ENCODE measurements at regions not wholly inside any gene's neighbourhood (a gene's known extent, or its start where the extent isn't known, plus 50 kb on each side); places are given as distances from the start of the nearest gene placed in this dataset.
"Not testable (repeated sequence)": the region's sequence is repeated elsewhere in the genome, so short reads cannot be mapped to it uniquely, and the experiment has no call there.

DNA sequence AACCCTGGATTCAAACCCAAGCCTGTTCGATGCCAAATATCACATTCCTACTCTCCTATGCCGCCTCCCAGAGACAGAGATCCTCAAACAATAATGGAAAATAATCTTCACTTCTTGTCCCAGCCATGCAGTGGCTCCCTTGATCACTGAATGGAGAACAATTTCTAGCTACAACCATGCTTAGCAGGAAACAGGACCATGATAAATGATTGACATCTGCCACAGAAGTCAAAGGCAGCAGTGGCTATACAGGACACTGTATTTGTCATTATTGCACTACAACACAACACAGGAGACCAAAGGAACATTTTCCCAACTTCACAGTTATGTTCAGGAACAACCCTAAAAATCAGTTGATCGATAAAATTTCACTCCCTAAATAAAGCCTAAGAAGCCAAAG lies 243.3 kb upstream of the SLC7A11 start:
- no peaks in the 10 kb centered on the region for H3K27me3 ChIP-seq
- no peak overlapping the region for H3K27ac ChIP-seq
- H3K9me3 ChIP-seq, result no peaks in the 10 kb centered on the region
- TF ChIP-seq, protein P1, sequence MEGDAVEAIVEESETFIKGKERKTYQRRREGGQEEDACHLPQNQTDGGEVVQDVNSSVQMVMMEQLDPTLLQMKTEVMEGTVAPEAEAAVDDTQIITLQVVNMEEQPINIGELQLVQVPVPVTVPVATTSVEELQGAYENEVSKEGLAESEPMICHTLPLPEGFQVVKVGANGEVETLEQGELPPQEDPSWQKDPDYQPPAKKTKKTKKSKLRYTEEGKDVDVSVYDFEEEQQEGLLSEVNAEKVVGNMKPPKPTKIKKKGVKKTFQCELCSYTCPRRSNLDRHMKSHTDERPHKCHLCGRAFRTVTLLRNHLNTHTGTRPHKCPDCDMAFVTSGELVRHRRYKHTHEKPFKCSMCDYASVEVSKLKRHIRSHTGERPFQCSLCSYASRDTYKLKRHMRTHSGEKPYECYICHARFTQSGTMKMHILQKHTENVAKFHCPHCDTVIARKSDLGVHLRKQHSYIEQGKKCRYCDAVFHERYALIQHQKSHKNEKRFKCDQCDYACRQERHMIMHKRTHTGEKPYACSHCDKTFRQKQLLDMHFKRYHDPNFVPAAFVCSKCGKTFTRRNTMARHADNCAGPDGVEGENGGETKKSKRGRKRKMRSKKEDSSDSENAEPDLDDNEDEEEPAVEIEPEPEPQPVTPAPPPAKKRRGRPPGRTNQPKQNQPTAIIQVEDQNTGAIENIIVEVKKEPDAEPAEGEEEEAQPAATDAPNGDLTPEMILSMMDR (IDR thresholded peaks at IDR 0.05), result no peak
- no peaks in the 10 kb centered on the region for H3K4me1 ChIP-seq (ENCODE audit: control insufficient read depth in 1 of 2, insufficient read depth in 1 of 2, low read depth in 1 of 2, low read length in 1 of 2)
- H3K36me3 ChIP-seq, result no peaks in the 10 kb centered on the region
- H3K4me3 ChIP-seq (ENCODE audit: low read depth in 1 of 2, low read length in 1 of 2), result no peak overlapping the region

DNA sequence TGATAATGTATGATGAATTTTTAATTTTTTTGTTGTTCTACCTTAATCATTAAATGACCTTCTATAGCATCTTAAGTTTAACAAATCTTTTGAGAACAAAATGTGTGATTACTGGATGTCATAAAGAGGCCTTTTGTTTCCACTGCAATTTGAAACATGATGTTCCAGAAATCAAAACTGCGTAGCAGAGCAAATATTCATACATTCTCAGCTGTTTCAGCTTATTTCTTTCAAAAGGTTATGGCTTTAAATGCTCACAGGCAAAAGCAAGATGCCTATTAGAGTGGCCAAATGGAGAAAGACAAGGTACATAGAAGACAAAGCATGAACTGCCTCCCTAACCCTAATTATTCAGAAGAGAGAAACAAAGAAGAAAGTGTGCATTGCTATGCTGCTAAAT lies 233.0 kb upstream of the SLC7A11 start:
- Histone ChIP-seq H3K4me1 (ENCODE audit: control insufficient read depth in 1 of 2, insufficient read depth in 1 of 2, low read depth in 1 of 2, low read length in 1 of 2) (no peaks in the 10 kb centered on the region), H3K27ac (no peak overlapping the region), H3K36me3 (no peaks in the 10 kb centered on the region), H3K27me3 (no peaks in the 10 kb centered on the region), H3K4me3 (ENCODE audit: low read depth in 1 of 2, low read length in 1 of 2) (no peak overlapping the region), H3K9me3 (no peaks in the 10 kb centered on the region)
- TF ChIP-seq, protein P1 (IDR thresholded peaks at IDR 0.05), result no peak

DNA sequence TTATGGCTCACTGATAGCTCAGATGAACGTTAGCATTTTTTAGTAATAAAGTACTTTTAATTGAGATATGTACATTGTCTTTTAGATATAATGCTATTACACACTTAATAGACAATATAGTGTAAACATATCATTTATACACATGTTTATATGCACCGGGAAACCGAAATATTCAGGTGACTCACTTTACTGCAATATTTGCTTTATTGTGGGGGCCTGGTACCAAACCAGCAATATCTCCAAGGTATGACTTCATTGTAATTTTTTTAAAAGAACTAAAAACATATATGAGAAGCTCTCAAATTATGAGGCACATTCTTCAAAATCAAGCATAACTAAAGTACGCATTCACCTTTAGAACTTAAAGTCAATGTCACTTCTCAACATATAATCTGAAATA lies 231.2 kb upstream of the SLC7A11 start:
- no peaks in the 10 kb centered on the region for H3K9me3 ChIP-seq
- no peaks in the 10 kb centered on the region for H3K27me3 ChIP-seq
- H3K4me3 ChIP-seq (ENCODE audit: low read depth in 1 of 2, low read length in 1 of 2), result no peak overlapping the region
- H3K4me1 ChIP-seq (ENCODE audit: control insufficient read depth in 1 of 2, insufficient read depth in 1 of 2, low read depth in 1 of 2, low read length in 1 of 2), result no peaks in the 10 kb centered on the region
- no peaks in the 10 kb centered on the region for H3K36me3 ChIP-seq
- TF ChIP-seq, protein P1 (IDR thresholded peaks at IDR 0.05), result no peak
- no peak overlapping the region for H3K27ac ChIP-seq

DNA sequence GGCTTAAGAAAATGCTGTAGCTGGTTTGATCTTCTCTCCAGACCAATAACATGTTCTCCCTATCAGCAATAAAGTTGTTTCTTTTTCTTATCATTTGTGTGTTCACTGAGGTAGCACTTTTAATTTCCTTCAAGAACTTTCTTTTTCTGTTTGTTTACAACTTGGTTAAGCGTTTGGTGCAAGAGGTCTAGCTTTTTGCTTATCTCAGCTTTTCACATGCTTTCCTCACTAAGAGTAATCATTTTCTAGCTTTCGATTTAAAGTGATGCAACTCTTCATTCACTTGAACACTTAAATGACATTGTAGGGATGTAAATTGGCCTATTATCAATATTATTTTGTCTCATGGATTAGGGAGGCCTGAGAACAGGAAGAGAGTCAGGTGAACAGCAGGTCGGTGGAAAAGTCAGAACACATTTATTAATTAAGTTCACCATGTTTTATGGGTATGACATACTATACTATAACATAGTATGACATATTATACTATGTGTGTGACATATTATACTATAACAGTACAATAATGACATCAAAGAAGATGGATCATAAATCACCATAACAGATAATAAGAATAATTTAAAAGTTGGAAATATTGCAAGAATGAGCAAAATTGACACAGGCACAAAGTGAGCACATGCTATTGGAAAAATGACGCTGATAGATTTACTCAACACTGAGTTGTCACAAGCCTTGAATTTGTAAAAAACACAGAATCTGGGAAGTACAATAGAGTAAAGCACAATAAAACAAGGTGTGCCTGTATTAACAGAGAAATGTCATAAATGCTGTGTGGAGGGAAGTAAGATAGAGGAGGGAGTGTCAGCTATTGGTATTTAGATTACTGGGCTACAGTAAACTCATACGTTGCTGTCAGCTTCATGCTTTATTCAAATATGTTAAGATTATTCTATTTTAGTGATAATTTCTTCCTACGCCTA lies 218.6 kb upstream of the SLC7A11 start:
- Histone ChIP-seq H3K4me1 (ENCODE audit: control insufficient read depth in 1 of 2, insufficient read depth in 1 of 2, low read depth in 1 of 2, low read length in 1 of 2) (peaks cover 22 to 24% of the 10 kb centered on the region in 2 experiments), H3K4me3 (ENCODE audit: low read depth in 1 of 2, low read length in 1 of 2) (no peak overlapping the region), H3K27me3 (no peaks in the 10 kb centered on the region), H3K27ac (no peak overlapping the region), H3K36me3 (no peaks in the 10 kb centered on the region), H3K9me3 (no peaks in the 10 kb centered on the region)
- TF ChIP-seq, protein P1 (IDR thresholded peaks at IDR 0.05), result no peak

DNA sequence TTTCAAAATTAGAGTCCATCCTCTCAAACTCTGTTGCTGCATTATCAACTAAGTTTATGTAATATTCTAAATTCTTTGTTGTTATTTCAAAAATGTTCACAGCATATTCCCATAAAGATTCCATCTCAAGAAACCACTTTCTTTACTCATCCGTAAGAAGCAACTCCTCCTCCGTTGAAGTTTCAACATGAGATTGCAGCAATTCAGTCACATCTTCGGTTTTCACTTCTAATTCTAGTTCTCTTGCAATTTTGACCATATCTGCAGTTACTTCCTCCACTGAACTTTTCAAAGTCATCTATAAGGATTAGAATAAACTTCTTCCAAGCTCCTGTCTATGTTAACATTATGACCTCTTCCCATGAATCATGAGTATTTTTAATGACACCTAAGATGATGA lies 216.6 kb upstream of the SLC7A11 start:
- Histone ChIP-seq H3K9me3 (no peaks in the 10 kb centered on the region), H3K27ac (peak overlapping the region; percentile 51), H3K4me1 (ENCODE audit: control insufficient read depth in 1 of 2, insufficient read depth in 1 of 2, low read depth in 1 of 2, low read length in 1 of 2) (peaks cover 14 to 16% of the 10 kb centered on the region in 2 experiments), H3K27me3 (no peaks in the 10 kb centered on the region), H3K4me3 (ENCODE audit: low read depth in 1 of 2, low read length in 1 of 2) (no peak overlapping the region), H3K36me3 (no peaks in the 10 kb centered on the region)
- TF ChIP-seq, protein P1 (IDR thresholded peaks at IDR 0.05), result no peak

DNA sequence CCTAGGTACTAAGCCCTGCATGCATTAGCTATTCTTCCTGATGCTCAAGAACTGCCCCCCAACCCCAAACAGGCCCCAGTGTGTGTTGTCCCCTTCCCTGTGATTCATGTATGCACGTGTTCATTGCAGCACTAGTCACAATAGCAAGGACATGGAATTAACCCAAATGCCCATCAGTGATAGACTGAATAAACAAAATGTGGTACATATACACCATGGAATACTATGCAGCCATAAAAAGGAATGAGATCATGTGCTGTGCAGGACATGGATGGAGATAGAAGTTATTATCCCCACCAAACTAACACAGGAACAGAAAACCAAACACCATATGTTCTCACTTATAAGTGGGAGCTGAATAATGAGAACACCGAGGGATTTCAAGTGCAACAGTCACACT lies 214.2 kb upstream of the SLC7A11 start:
- not testable (repeated sequence) for H3K27me3 ChIP-seq, H3K9me3 ChIP-seq

More for the DNA sequence above, 214.2 kb upstream of the SLC7A11 start:
- not testable (repeated sequence) for H3K27ac ChIP-seq; H3K4me3 ChIP-seq (ENCODE audit: low read depth in 1 of 2, low read length in 1 of 2); H3K36me3 ChIP-seq
- peaks cover 19 to 24% of the 10 kb centered on the region in 2 experiments for H3K4me1 ChIP-seq (ENCODE audit: control insufficient read depth in 1 of 2, insufficient read depth in 1 of 2, low read depth in 1 of 2, low read length in 1 of 2)
